HEK293 (cell line): ENCODE measurements at regions not wholly inside any gene's neighbourhood (a gene's known extent, or its start where the extent isn't known, plus 50 kb on each side); places are given as distances from the start of the nearest gene placed in this dataset.

Experiments used
- CTCF ChIA-PET: fragments of 350-600 bp; formaldehyde crosslinking; extraction: SDS; loops from one replicate; lab custom pipeline; 2021; ENCODE audit warnings: antibody characterized with exemption; lab: Yijun Ruan, JAX
- POLR2A ChIA-PET: fragments of 300-600 bp; formaldehyde crosslinking; extraction: SDS; loops from one replicate; lab custom pipeline; 2020; ENCODE audit warnings: antibody characterized with exemption, inconsistent platforms; lab: Yijun Ruan, JAX
- H3K27ac ChIP-seq: fragments of 200-500 bp; sonication (Bioruptor generic); 2 replicates; pipeline ENCODE4 v1.5.1; 2014; ENCODE audit warnings: low read depth, low read length, control low read depth, inconsistent platforms; ENCODE audit errors: extremely low read depth
- H3K36me3 ChIP-seq, 2 experiments: fragments of 200-500 bp in 1 of 2; sonication (Bioruptor generic) in 1 of 2; 1 replicate in 1 of 2; 2 replicates in 1 of 2; pipeline ENCODE4 v1.5.1; 2014 to 2017; ENCODE audit warnings: inconsistent platforms in 2 of 2, low read length in 2 of 2; ENCODE audit not compliant: control insufficient read depth in 2 of 2, insufficient read depth in 1 of 2
- H3K4me1 ChIP-seq: fragments of 200-500 bp; sonication (Bioruptor generic); 2 replicates; pipeline ENCODE4 v1.5.1; 2014; ENCODE audit warnings: mild to moderate bottlenecking, low read length, inconsistent platforms; ENCODE audit not compliant: control insufficient read depth, insufficient read depth
- H3K4me3 ChIP-seq: 2 replicates; pipeline ENCODE4 v1.5.1; 2011; ENCODE audit warnings: low read depth, mild to moderate bottlenecking, control low read depth, low read length, moderate library complexity
- H3K9me3 ChIP-seq: fragments of 200-500 bp; sonication (Bioruptor generic); 2 replicates; pipeline ENCODE4 v1.5.1; 2014; ENCODE audit warnings: low read depth, low read length, inconsistent platforms; ENCODE audit not compliant: control insufficient read depth, insufficient read depth
- BCL11B ChIP-seq: fragments of 450-650 bp; formaldehyde crosslinking; IDR thresholded peaks from 2 replicates; pipeline ENCODE4 v1.5.1; 2016; ENCODE audit warnings: low read depth, missing biosample characterization, missing genetic modification characterization
- FEZF1 ChIP-seq: fragments of 450-650 bp; formaldehyde crosslinking; IDR thresholded peaks from 2 replicates; pipeline ENCODE4 v1.5.1; 2016; ENCODE audit warnings: missing biosample characterization, missing genetic modification characterization
- GLIS2 ChIP-seq: fragments of 450-650 bp; formaldehyde crosslinking; IDR thresholded peaks from 2 replicates; pipeline ENCODE4 v1.5.1; 2016; ENCODE audit warnings: missing biosample characterization, missing genetic modification characterization
- HOXD13 ChIP-seq: sonication (generic); formaldehyde crosslinking; IDR thresholded peaks from 2 replicates; pipeline ENCODE4 v1.8.0; 2022; ENCODE audit warnings: missing genetic modification reagents, borderline replicate concordance
- MZF1 ChIP-seq: fragments of 450-650 bp; formaldehyde crosslinking; IDR thresholded peaks from 2 replicates; pipeline ENCODE4 v1.5.1; 2017; ENCODE audit warnings: missing biosample characterization, missing genetic modification characterization, borderline replicate concordance
- ZBTB1 ChIP-seq: fragments of 450-650 bp; formaldehyde crosslinking; IDR thresholded peaks from 2 replicates; pipeline ENCODE4 v1.5.1; 2016; ENCODE audit warnings: missing biosample characterization, missing genetic modification characterization
- ZBTB20 ChIP-seq: fragments of 450-650 bp; formaldehyde crosslinking; IDR thresholded peaks from 2 replicates; pipeline ENCODE4 v1.5.1; 2016; ENCODE audit warnings: missing biosample characterization, missing genetic modification characterization
- ZIC2 ChIP-seq: fragments of 450-650 bp; formaldehyde crosslinking; IDR thresholded peaks from 2 replicates; pipeline ENCODE4 v1.5.1; 2016; ENCODE audit warnings: missing biosample characterization, missing genetic modification characterization
- ZNF184 ChIP-seq: fragments of 450-650 bp; IDR thresholded peaks from 2 replicates; pipeline ENCODE4 v1.5.1; 2018; ENCODE audit warnings: missing biosample characterization, mild to moderate bottlenecking, missing genetic modification characterization
- ZNF211 ChIP-seq: fragments of 450-650 bp; formaldehyde crosslinking; IDR thresholded peaks from 2 replicates; pipeline ENCODE4 v1.5.1; 2016; ENCODE audit warnings: low read depth, missing biosample characterization, missing genetic modification characterization
- ZNF221 ChIP-seq: fragments of 450-650 bp; formaldehyde crosslinking; IDR thresholded peaks from 2 replicates; pipeline ENCODE4 v1.5.1; 2017; ENCODE audit warnings: missing biosample characterization, missing genetic modification characterization, borderline replicate concordance
- ZNF223 ChIP-seq: fragments of 450-650 bp; formaldehyde crosslinking; IDR thresholded peaks from 2 replicates; pipeline ENCODE4 v1.5.1; 2016; ENCODE audit warnings: missing biosample characterization, missing genetic modification characterization
- ZNF335 ChIP-seq: fragments of 450-650 bp; formaldehyde crosslinking; conservative IDR thresholded peaks from 2 replicates; pipeline ENCODE4 v1.5.1; 2016; ENCODE audit warnings: missing biosample characterization, missing genetic modification characterization
- ZNF416 ChIP-seq: fragments of 450-650 bp; formaldehyde crosslinking; IDR thresholded peaks from 2 replicates; pipeline ENCODE4 v1.5.1; 2016; ENCODE audit warnings: missing biosample characterization, missing genetic modification characterization
- ZNF501 ChIP-seq: fragments of 450-650 bp; formaldehyde crosslinking; IDR thresholded peaks from 2 replicates; pipeline ENCODE4 v1.5.1; 2016; ENCODE audit warnings: missing biosample characterization, missing genetic modification characterization
- ZNF530 ChIP-seq: fragments of 450-650 bp; formaldehyde crosslinking; IDR thresholded peaks from 2 replicates; pipeline ENCODE4 v1.5.1; 2016; ENCODE audit warnings: low read depth, missing biosample characterization, missing genetic modification characterization
- ZNF629 ChIP-seq: fragments of 450-650 bp; formaldehyde crosslinking; IDR thresholded peaks from 2 replicates; pipeline ENCODE4 v1.5.1; 2017; ENCODE audit warnings: missing biosample characterization, missing genetic modification characterization
- ZXDB ChIP-seq: fragments of 450-650 bp; formaldehyde crosslinking; IDR thresholded peaks from 2 replicates; pipeline ENCODE4 v1.5.1; 2016; ENCODE audit warnings: missing biosample characterization, missing genetic modification characterization
- TF ChIP-seq, protein P1 (sequence below): fragments of 450-650 bp; IDR thresholded peaks from 2 replicates; pipeline ENCODE4 v1.5.1; 2018; ENCODE audit warnings: missing biosample characterization, missing genetic modification characterization
- TF ChIP-seq, protein P2 (sequence below): fragments of 450-650 bp; formaldehyde crosslinking; IDR thresholded peaks from 2 replicates; pipeline ENCODE4 v1.5.1; 2016; ENCODE audit warnings: missing biosample characterization, missing genetic modification characterization
- TF ChIP-seq, protein P3 (sequence below): fragments of 450-650 bp; formaldehyde crosslinking; IDR thresholded peaks from 2 replicates; pipeline ENCODE4 v1.5.1; 2016; ENCODE audit warnings: missing biosample characterization, missing genetic modification characterization, borderline replicate concordance
- TF ChIP-seq, protein P4 (sequence below): fragments of 450-650 bp; formaldehyde crosslinking; IDR thresholded peaks from 2 replicates; pipeline ENCODE4 v1.5.1; 2016; ENCODE audit warnings: missing biosample characterization, missing genetic modification characterization
- TF ChIP-seq, protein P5 (sequence below): fragments of 450-650 bp; formaldehyde crosslinking; IDR thresholded peaks from 2 replicates; pipeline ENCODE4 v1.5.1; 2016; ENCODE audit warnings: missing biosample characterization, missing genetic modification characterization
- TF ChIP-seq, protein P6 (sequence below): fragments of 450-650 bp; formaldehyde crosslinking; IDR thresholded peaks from 2 replicates; pipeline ENCODE4 v1.5.1; 2016; ENCODE audit warnings: missing biosample characterization, missing genetic modification characterization

DNA sequence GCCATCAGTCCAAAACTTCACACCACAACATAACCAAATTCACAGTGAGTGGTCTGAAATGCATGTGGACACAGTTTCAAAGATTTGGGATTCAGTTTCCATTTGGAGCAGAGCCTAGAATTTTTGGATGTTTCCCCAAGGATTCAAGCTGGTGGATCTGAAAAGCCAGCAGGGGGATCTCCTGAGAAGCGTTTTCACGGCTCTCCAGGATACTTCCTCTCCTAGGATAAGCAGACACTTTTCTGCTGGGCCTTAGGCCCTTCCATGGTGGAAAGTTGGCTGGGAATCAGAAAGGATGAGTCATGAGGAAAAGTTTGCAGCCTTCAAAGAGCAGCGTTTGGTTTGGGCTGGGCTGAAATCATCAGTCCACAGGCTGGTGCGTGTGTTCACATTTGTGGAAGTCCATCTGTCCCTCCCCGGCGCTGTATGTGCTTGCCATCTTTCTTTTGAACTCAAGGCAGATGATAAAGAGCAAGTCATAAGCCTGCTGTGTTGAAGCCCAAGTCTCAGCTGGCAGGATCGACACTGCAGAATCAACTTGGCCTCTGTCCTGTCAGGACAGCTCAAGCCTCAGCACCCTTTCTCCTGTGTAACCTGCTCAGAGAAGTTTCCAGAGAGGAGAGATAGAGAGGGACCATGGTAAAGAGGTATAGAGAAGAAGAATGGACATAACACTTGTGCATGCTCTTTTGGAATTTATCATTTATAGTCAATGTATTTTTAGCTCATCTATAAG lies 152.6 kb upstream of the MSX2 start (continued):
- TF ChIP-seq ZNF629 (tag by site-specific recombination) (peak; percentile 82), GLIS2 (tag by site-specific recombination) (no peak), ZNF530 (tag by site-specific recombination) (no peak), ZBTB1 (no peak), FEZF1 (tag by site-specific recombination) (peak; percentile 58), ZNF335 (peak; percentile 42; the same call in 1 of the 2 replicates)
- TF ChIP-seq, protein P1, sequence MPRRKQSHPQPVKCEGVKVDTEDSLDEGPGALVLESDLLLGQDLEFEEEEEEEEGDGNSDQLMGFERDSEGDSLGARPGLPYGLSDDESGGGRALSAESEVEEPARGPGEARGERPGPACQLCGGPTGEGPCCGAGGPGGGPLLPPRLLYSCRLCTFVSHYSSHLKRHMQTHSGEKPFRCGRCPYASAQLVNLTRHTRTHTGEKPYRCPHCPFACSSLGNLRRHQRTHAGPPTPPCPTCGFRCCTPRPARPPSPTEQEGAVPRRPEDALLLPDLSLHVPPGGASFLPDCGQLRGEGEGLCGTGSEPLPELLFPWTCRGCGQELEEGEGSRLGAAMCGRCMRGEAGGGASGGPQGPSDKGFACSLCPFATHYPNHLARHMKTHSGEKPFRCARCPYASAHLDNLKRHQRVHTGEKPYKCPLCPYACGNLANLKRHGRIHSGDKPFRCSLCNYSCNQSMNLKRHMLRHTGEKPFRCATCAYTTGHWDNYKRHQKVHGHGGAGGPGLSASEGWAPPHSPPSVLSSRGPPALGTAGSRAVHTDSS (tag by site-specific recombination) = no peak
- TF ChIP-seq, protein P2, sequence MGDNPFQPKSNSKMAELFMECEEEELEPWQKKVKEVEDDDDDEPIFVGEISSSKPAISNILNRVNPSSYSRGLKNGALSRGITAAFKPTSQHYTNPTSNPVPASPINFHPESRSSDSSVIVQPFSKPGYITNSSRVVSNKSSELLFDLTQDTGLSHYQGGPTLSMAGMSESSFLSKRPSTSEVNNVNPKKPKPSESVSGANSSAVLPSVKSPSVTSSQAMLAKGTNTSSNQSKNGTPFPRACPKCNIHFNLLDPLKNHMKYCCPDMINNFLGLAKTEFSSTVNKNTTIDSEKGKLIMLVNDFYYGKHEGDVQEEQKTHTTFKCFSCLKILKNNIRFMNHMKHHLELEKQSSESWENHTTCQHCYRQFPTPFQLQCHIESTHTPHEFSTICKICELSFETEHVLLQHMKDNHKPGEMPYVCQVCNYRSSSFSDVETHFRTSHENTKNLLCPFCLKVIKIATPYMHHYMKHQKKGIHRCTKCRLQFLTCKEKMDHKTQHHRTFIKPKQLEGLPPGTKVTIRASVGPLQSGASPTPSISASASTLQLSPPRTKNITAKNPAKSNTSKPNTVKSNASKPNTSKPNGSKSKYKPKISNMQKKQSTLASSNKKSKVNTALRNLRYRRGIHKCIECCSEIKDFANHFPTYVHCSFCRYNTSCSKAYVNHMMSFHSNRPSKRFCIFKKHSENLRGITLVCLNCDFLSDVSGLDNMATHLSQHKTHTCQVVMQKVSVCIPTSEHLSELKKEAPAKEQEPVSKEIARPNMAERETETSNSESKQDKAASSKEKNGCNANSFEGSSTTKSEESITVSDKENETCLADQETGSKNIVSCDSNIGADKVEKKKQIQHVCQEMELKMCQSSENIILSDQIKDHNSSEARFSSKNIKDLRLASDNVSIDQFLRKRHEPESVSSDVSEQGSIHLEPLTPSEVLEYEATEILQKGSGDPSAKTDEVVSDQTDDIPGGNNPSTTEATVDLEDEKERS = no peak
- TF ChIP-seq, protein P3, sequence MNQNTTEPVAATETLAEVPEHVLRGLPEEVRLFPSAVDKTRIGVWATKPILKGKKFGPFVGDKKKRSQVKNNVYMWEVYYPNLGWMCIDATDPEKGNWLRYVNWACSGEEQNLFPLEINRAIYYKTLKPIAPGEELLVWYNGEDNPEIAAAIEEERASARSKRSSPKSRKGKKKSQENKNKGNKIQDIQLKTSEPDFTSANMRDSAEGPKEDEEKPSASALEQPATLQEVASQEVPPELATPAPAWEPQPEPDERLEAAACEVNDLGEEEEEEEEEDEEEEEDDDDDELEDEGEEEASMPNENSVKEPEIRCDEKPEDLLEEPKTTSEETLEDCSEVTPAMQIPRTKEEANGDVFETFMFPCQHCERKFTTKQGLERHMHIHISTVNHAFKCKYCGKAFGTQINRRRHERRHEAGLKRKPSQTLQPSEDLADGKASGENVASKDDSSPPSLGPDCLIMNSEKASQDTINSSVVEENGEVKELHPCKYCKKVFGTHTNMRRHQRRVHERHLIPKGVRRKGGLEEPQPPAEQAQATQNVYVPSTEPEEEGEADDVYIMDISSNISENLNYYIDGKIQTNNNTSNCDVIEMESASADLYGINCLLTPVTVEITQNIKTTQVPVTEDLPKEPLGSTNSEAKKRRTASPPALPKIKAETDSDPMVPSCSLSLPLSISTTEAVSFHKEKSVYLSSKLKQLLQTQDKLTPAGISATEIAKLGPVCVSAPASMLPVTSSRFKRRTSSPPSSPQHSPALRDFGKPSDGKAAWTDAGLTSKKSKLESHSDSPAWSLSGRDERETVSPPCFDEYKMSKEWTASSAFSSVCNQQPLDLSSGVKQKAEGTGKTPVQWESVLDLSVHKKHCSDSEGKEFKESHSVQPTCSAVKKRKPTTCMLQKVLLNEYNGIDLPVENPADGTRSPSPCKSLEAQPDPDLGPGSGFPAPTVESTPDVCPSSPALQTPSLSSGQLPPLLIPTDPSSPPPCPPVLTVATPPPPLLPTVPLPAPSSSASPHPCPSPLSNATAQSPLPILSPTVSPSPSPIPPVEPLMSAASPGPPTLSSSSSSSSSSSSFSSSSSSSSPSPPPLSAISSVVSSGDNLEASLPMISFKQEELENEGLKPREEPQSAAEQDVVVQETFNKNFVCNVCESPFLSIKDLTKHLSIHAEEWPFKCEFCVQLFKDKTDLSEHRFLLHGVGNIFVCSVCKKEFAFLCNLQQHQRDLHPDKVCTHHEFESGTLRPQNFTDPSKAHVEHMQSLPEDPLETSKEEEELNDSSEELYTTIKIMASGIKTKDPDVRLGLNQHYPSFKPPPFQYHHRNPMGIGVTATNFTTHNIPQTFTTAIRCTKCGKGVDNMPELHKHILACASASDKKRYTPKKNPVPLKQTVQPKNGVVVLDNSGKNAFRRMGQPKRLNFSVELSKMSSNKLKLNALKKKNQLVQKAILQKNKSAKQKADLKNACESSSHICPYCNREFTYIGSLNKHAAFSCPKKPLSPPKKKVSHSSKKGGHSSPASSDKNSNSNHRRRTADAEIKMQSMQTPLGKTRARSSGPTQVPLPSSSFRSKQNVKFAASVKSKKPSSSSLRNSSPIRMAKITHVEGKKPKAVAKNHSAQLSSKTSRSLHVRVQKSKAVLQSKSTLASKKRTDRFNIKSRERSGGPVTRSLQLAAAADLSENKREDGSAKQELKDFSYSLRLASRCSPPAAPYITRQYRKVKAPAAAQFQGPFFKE (tag by site-specific recombination) = no peak

DNA sequence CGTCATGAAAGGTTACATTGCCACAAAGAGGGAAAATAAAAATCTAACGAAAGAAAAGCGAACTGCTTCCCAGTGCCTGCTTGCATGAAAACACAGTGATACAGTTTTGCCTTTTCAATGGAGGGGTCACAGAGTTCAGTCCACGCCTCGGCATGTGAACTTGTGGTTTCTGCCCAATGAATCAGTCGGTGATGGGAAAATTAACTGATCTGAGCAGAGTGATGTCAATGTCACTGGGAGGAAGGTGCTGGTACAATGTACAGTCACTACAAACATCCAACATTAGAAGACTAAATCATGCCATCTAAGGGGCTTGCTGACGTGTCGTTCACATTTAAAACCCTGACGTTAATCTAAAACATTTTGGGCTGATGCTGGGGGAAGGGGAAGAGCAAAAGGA lies 151.8 kb upstream of the MSX2 start:
- H3K9me3 ChIP-seq = no peaks in the 10 kb centered on the region
- H3K36me3 ChIP-seq = no peaks in the 10 kb centered on the region
- no peak overlapping the region for H3K4me3 ChIP-seq
- ChIA-PET POLR2A (no interaction called here), CTCF (interaction anchor here (0.9 to 2.8 kb wide), 8 partner anchors 9 to 222 kb away, joined by 3 to 9 read pairs (median 4); no protein-coding TSS in a partner anchor)
- H3K4me1 ChIP-seq = peaks cover 18% of the 10 kb centered on the region
- no peak overlapping the region for H3K27ac ChIP-seq
- no peak for TF ChIP-seq ZNF221
- TF ChIP-seq ZBTB20 (tag by site-specific recombination) = no peak
- no peak for TF ChIP-seq MZF1 (tag by site-specific recombination)
- TF ChIP-seq ZIC2 (tag by site-specific recombination) = no peak
- TF ChIP-seq ZXDB (tag by site-specific recombination) = no peak
- no peak for TF ChIP-seq ZNF501 (tag by site-specific recombination)
- TF ChIP-seq BCL11B (tag by site-specific recombination) = no peak
- TF ChIP-seq, protein P4, sequence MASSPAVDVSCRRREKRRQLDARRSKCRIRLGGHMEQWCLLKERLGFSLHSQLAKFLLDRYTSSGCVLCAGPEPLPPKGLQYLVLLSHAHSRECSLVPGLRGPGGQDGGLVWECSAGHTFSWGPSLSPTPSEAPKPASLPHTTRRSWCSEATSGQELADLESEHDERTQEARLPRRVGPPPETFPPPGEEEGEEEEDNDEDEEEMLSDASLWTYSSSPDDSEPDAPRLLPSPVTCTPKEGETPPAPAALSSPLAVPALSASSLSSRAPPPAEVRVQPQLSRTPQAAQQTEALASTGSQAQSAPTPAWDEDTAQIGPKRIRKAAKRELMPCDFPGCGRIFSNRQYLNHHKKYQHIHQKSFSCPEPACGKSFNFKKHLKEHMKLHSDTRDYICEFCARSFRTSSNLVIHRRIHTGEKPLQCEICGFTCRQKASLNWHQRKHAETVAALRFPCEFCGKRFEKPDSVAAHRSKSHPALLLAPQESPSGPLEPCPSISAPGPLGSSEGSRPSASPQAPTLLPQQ = no peak
- TF ChIP-seq, protein P5, sequence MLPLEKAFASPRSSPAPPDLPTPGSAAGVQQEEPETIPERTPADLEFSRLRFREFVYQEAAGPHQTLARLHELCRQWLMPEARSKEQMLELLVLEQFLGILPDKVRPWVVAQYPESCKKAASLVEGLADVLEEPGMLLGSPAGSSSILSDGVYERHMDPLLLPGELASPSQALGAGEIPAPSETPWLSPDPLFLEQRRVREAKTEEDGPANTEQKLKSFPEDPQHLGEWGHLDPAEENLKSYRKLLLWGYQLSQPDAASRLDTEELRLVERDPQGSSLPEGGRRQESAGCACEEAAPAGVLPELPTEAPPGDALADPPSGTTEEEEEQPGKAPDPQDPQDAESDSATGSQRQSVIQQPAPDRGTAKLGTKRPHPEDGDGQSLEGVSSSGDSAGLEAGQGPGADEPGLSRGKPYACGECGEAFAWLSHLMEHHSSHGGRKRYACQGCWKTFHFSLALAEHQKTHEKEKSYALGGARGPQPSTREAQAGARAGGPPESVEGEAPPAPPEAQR = no peak
- TF ChIP-seq ZNF211 (tag by site-specific recombination) = no peak
- no peak for TF ChIP-seq ZNF184 (tag by site-specific recombination)
- TF ChIP-seq ZNF223 (tag by site-specific recombination) = no peak
- TF ChIP-seq, protein P6, sequence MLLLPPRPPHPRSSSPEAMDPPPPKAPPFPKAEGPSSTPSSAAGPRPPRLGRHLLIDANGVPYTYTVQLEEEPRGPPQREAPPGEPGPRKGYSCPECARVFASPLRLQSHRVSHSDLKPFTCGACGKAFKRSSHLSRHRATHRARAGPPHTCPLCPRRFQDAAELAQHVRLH (tag by site-specific recombination) = no peak
- TF ChIP-seq ZNF416 (tag by site-specific recombination) = no peak
- TF ChIP-seq HOXD13 = no peak
